K562 (cell line): ENCODE measurements at regions not wholly inside any gene's neighbourhood (a gene's known extent, or its start where the extent isn't known, plus 50 kb on each side); places are given as distances from the start of the nearest gene placed in this dataset.

Experiments
- BHLHE40 ChIP-seq: IDR thresholded peaks from 2 replicates; pipeline ENCODE4 v1.6.1; 2011; ENCODE audit warnings: low read length, improper control_type of control experiment
- DDX20 ChIP-seq: fragments of 450-650 bp; IDR thresholded peaks from 2 replicates; pipeline ENCODE4 v1.6.1; 2016; ENCODE audit warnings: missing genetic modification characterization, low read depth, mild to moderate bottlenecking, missing compliant biosample characterization, moderate library complexity
- DPF2 ChIP-seq: fragments of 450-650 bp; IDR thresholded peaks from 2 replicates; pipeline ENCODE4 v1.6.1; 2016
- FOXO4 ChIP-seq: fragments of 450-650 bp; formaldehyde crosslinking; IDR thresholded peaks from 2 replicates; pipeline ENCODE4 v1.4.0; 2020; ENCODE audit warnings: mild to moderate bottlenecking, moderate library complexity
- GTF3C2 ChIP-seq: IDR thresholded peaks from 3 replicates; pipeline ENCODE4 v1.6.1; 2011; ENCODE audit warnings: borderline replicate concordance, mild to moderate bottlenecking, moderate library complexity; ENCODE audit not compliant: insufficient read length; ENCODE audit errors: extremely low read depth
- ILF3 ChIP-seq: fragments of 450-650 bp; IDR thresholded peaks from 2 replicates; pipeline ENCODE4 v1.6.1; 2018; ENCODE audit warnings: antibody characterized with exemption, mild to moderate bottlenecking, moderate library complexity, borderline replicate concordance
- KLF6 ChIP-seq: fragments of 250-450 bp; sonication (Bioruptor Pico); IDR thresholded peaks from 2 replicates; pipeline ENCODE4 v1.4.0; 2020; ENCODE audit warnings: mild to moderate bottlenecking, moderate library complexity, borderline replicate concordance
- MLX ChIP-seq, 2 experiments: fragments of 450-650 bp in 1 of 2; sonication (generic) in 1 of 2; formaldehyde crosslinking; conservative IDR thresholded peaks; 2 replicates each; pipeline versions ENCODE4 v1.4.0 to v1.8.1; 2020 to 2022; ENCODE audit warnings: mild to moderate bottlenecking in 1 of 2, missing genetic modification reagents in 1 of 2
- MXD1 ChIP-seq: fragments of 250-450 bp; sonication (Bioruptor Pico); IDR thresholded peaks from 2 replicates; pipeline ENCODE4 v1.8.0; 2021; ENCODE audit warnings: borderline replicate concordance, mild to moderate bottlenecking, moderate library complexity; ENCODE audit not compliant: poor library complexity, severe bottlenecking
- NFXL1 ChIP-seq: fragments of 450-650 bp; formaldehyde crosslinking; IDR thresholded peaks from 2 replicates; pipeline ENCODE4 v1.4.0; 2021; ENCODE audit warnings: mild to moderate bottlenecking
- NR0B1 ChIP-seq: fragments of 450-650 bp; IDR thresholded peaks from one replicate; pipeline ENCODE4 v1.6.1; 2018; ENCODE audit warnings: mild to moderate bottlenecking, moderate library complexity; ENCODE audit not compliant: partially characterized antibody
- SUPT5H ChIP-seq: fragments of 450-650 bp; IDR thresholded peaks from 2 replicates; pipeline ENCODE4 v1.6.1; 2016
- THRA ChIP-seq: fragments of 450-650 bp; IDR thresholded peaks from 2 replicates; pipeline ENCODE4 v1.6.1; 2017; ENCODE audit warnings: mild to moderate bottlenecking, moderate library complexity
- THRB ChIP-seq: fragments of 450-650 bp; formaldehyde crosslinking; conservative IDR thresholded peaks from 2 replicates; pipeline ENCODE4 v1.4.0; 2022; ENCODE audit warnings: mild to moderate bottlenecking, missing genetic modification characterization
- ZNF134 ChIP-seq: fragments of 250-450 bp; sonication (Bioruptor Pico); conservative IDR thresholded peaks from 2 replicates; pipeline ENCODE4 v1.4.0; 2020
- ZNF184 ChIP-seq: sonication (generic); formaldehyde crosslinking; IDR thresholded peaks from 2 replicates; pipeline ENCODE4 v1.5.0; 2020; ENCODE audit warnings: missing genetic modification reagents
- ZNF316 ChIP-seq: fragments of 450-650 bp; IDR thresholded peaks from 2 replicates; pipeline ENCODE4 v1.6.1; 2016
- ZNF354B ChIP-seq: fragments of 250-450 bp; sonication (Bioruptor Pico); IDR thresholded peaks from 2 replicates; pipeline ENCODE4 v1.4.0; 2020
- ZNF696 ChIP-seq: fragments of 250-450 bp; sonication (Bioruptor Pico); conservative IDR thresholded peaks from 2 replicates; pipeline ENCODE4 v1.4.0; 2020; ENCODE audit warnings: mild to moderate bottlenecking, moderate library complexity
- ZNF79 ChIP-seq: fragments of 250-450 bp; sonication (Bioruptor Pico); IDR thresholded peaks from 2 replicates; pipeline ENCODE4 v1.4.0; 2020; ENCODE audit warnings: low read depth, mild to moderate bottlenecking, moderate library complexity

- TF ChIP-seq MLX (CRISPR knock-in tag; conservative IDR thresholded peaks at IDR 0.05) (no peak), ZNF316 (0 out of 2 replicates have a peak, but pooled peaks have one; percentile 15), KLF6 (CRISPR knock-in tag) (no peak), BHLHE40 (no peak), ILF3 (no peak), ZNF184 (CRISPR knock-in tag) (no peak), DPF2 (peak; percentile 62), ZNF696 (CRISPR knock-in tag) (no peak), ZNF79 (CRISPR knock-in tag) (no peak), NR0B1 (no peak), THRA (no peak), NFXL1 (CRISPR knock-in tag) (no peak), DDX20 (tag) (no peak), FOXO4 (CRISPR knock-in tag) (no peak), MXD1 (CRISPR knock-in tag) (no peak), ZNF134 (no peak), SUPT5H (no peak), THRB (CRISPR knock-in tag) (no peak), GTF3C2 (no peak), ZNF354B (CRISPR knock-in tag) (no peak)
Observed at GRCh38 chr21:23809573-23809972, 1797.7 kb downstream of the MRPL39 start (continued).
